HepG2 (cell line): ENCODE measurements at regions not wholly inside any gene's neighbourhood (a gene's known extent, or its start where the extent isn't known, plus 50 kb on each side); places are given as distances from the start of the nearest gene placed in this dataset.

Experiments
- ATAC-seq: fragments of 200-7000 bp; cut with Tn5 transposase; 3 replicates; pipeline ENCODE4 v1.9.1; 2020; ENCODE audit warnings: mild to moderate bottlenecking, moderate library complexity
- BruUV-seq: library from RNA; stranded (reverse); fragments of 400-500 nt; replicated peaks from 2 replicates; lab custom pipeline; 2021; lab: Mats Ljungman, UMichigan
- CTCF ChIA-PET: fragments of 300-600 bp; formaldehyde crosslinking; extraction: SDS; loops from one replicate; lab custom pipeline; 2021; ENCODE audit warnings: low total read pairs, inconsistent platforms, low intra/inter-chr PET ratio; lab: Yijun Ruan, JAX
- POLR2A ChIA-PET: fragments of 350-600 bp; sonication (Branson Sonifier 250); formaldehyde crosslinking; loops from one replicate; lab custom pipeline; 2020; ENCODE audit warnings: antibody characterized with exemption, inconsistent platforms; lab: Yijun Ruan, JAX
- DNase-seq: peaks from one replicate; pipeline ENCODE4 v3.0.0-alpha.2; 2015; ENCODE audit warnings: low spot score
- FAIRE-seq: peaks from 3 replicates; lab custom pipeline; 2011; peaks lifted over from hg19 to GRCh38; lab: Jason Lieb, UNC
- H2AFZ ChIP-seq: one replicate; pipeline ENCODE4 v1.6.1; 2011; ENCODE audit warnings: low read length, inconsistent platforms
- H3K27ac ChIP-seq: fragments of 300-600 bp; 3 replicates; pipeline ENCODE4 v1.8.0; 2011; ENCODE audit warnings: mixed run types, mild to moderate bottlenecking, mixed read lengths, low read length, inconsistent platforms; ENCODE audit not compliant: insufficient read depth; ENCODE audit errors: extremely low read length
- H3K27me3 ChIP-seq, 2 experiments: fragments of 200-600 bp in 1 of 2; 2 replicates in 1 of 2; 3 replicates in 1 of 2; pipeline versions ENCODE4 v1.6.0 to v1.8.0; 2011; ENCODE audit warnings: low read length in 2 of 2, mild to moderate bottlenecking in 2 of 2, moderate library complexity in 2 of 2, inconsistent platforms in 1 of 2; ENCODE audit not compliant: insufficient read depth in 2 of 2, control insufficient read depth in 1 of 2
- H3K36me3 ChIP-seq, 2 experiments: fragments of 200-600 bp in 1 of 2; replicated peaks in 1 of 2; 2 replicates in 1 of 2; 3 replicates in 1 of 2; pipeline versions ENCODE4 v1.5.1 to v1.8.0; 2011; ENCODE audit warnings: low read length in 2 of 2, inconsistent platforms in 1 of 2; ENCODE audit not compliant: insufficient read depth in 2 of 2, control insufficient read depth in 1 of 2
- H3K4me1 ChIP-seq: 2 replicates; pipeline ENCODE4 v1.5.1; 2012; ENCODE audit warnings: low read length, inconsistent platforms; ENCODE audit not compliant: insufficient read depth
- H3K4me2 ChIP-seq: 2 replicates; pipeline ENCODE4 v1.6.0; 2011; ENCODE audit warnings: low read depth, low read length, inconsistent platforms
- H3K4me3 ChIP-seq, 3 experiments: fragments of 200-600 bp in 1 of 3; sonication (generic), shearing (Covaris generic) in 1 of 3; replicated peaks in 1 of 3; 2 replicates each; pipeline ENCODE4 v1.5.1; 2011 to 2016; ENCODE audit warnings: low read length in 3 of 3, inconsistent platforms in 2 of 3, low read depth in 2 of 3, mild to moderate bottlenecking in 2 of 3, control low read depth in 1 of 3, mixed read lengths in 1 of 3; ENCODE audit not compliant: insufficient read depth in 1 of 3
- H3K79me2 ChIP-seq: one replicate; pipeline ENCODE4 v1.6.1; 2011; ENCODE audit warnings: low read length, inconsistent platforms; ENCODE audit not compliant: insufficient read depth
- H3K9ac ChIP-seq: 2 replicates; pipeline ENCODE4 v1.6.0; 2011; ENCODE audit warnings: mild to moderate bottlenecking, low read depth, low read length, inconsistent platforms; ENCODE audit not compliant: insufficient read depth
- H3K9me3 ChIP-seq: 2 replicates; pipeline ENCODE4 v1.5.1; 2012; ENCODE audit warnings: mild to moderate bottlenecking, low read length
- H4K20me1 ChIP-seq: 2 replicates; pipeline ENCODE4 v1.6.0; 2011; ENCODE audit warnings: inconsistent platforms, mild to moderate bottlenecking, low read length, moderate library complexity; ENCODE audit not compliant: insufficient read depth
- CBFB ChIP-seq: sonication (generic); formaldehyde crosslinking; IDR thresholded peaks from 2 replicates; pipeline ENCODE4 v1.4.0; 2020; ENCODE audit warnings: missing genetic modification reagents
- ELK4 ChIP-seq: sonication (generic); formaldehyde crosslinking; IDR thresholded peaks from 2 replicates; pipeline ENCODE4 v1.9.0; 2021; ENCODE audit warnings: missing genetic modification reagents, borderline replicate concordance
- GABPA ChIP-seq, 2 experiments: IDR thresholded peaks; 2 replicates each; pipeline ENCODE4 v1.6.1; 2011 to 2016; ENCODE audit warnings: low read depth in 2 of 2, low read length in 1 of 2, missing biosample characterization in 1 of 2, missing genetic modification characterization in 1 of 2
- NCOR1 ChIP-seq: fragments of 200-600 bp; sonication (generic); IDR thresholded peaks from 2 replicates; pipeline ENCODE4 v1.7.0; 2017; ENCODE audit warnings: antibody characterized with exemption, low read length, borderline replicate concordance
- PAWR ChIP-seq: sonication (generic); formaldehyde crosslinking; IDR thresholded peaks from 2 replicates; pipeline ENCODE4 v1.4.0; 2020; ENCODE audit warnings: missing genetic modification reagents, mild to moderate bottlenecking, borderline replicate concordance
- RBM39 ChIP-seq: fragments of 200-400 bp; formaldehyde crosslinking; IDR thresholded peaks from one replicate; pipeline ENCODE4 v1.6.1; 2018; ENCODE audit warnings: antibody characterized with exemption, mild to moderate bottlenecking, low read depth, low read length; ENCODE audit not compliant: poor library complexity, severe bottlenecking
- ZNF512B ChIP-seq: sonication (generic); formaldehyde crosslinking; IDR thresholded peaks from 2 replicates; pipeline ENCODE4 v1.5.1; 2020; ENCODE audit warnings: missing genetic modification reagents, mild to moderate bottlenecking, borderline replicate concordance
- WGBS: methylation state at CpG from one replicate; pipeline ENCODE4 v1.1.6; 2017; ENCODE audit warnings: low lambda C conversion rate; 5-methylcytosine and 5-hydroxymethylcytosine counted together
- in situ Hi-C: cut with HindIII; loops from 2 replicates; pipeline ENCODE4 v1.10.0; 2017; ENCODE audit warnings: low pct_unique_long_range_greater_than_20kb; ENCODE audit not compliant: extremely low pct_ligation_motif_present
- intact Hi-C: fragments of 100-400 bp; cut with micrococcal nuclease; formaldehyde crosslinking; loops from one replicate; pipeline ENCODE4 v1.10.0; 2022; ENCODE audit not compliant: unreplicated experiment

DNA sequence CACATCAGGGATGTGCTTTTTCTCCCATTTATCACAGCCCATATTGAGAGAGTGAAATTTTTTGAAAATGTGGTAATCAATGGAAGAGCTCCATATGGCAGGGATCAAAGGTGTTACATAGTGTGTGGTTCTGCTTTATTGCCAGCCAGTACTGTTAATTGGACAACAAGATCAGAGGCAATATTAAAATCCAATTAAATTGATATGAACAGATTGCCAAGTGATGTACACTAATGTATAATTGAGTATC is 338.9 kb downstream of the BCL11A start (continued):
- TF ChIP-seq ZNF512B (CRISPR knock-in tag) (no peak), CBFB (CRISPR knock-in tag) (no peak), PAWR (CRISPR knock-in tag) (no peak)

DNA sequence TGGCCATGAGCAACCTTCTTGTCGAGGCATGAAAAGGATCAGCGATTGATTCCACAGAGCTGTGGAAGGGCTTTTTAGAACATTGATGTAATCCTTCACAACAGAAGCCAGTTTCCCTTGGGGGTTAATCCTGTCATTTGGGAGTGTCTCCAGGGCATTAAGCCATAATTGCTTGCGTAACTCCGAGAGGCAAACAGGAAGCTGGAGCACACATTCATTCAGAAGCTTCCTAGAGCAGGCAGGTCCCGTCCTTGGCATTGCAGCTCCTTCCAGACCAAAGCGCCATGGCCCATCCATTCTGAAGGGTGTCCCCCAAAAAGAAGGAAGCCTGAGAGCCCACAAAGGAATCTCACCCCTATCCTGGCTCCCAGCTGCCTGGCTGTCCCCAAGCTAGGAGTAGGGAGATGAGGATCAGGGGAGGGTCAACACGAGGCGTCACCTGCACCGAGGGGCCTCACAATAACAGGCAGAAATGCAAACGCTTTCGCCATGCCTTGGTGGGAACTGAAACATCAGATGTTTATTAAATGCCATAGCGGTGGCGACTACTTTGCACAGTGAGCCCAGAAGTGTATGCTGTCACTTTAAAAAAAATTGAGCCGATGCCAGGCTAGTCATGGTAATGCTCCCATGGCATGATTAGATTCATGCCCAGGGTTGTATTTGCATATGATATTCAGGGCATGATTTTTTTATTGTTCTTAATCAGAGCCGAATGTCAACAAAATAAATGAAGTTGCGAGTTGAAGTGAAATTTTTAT is 339.4 kb downstream of the BCL11A start:
- ChIA-PET POLR2A (no interaction called here), CTCF (no interaction called here)
- Histone ChIP-seq H3K9me3 (no peaks in the 10 kb centered on the region), H3K36me3 (no peaks in the 10 kb centered on the region), H3K79me2 (no peaks in the 10 kb centered on the region), H3K27ac (no peak overlapping the region), H3K4me2 (no peak overlapping the region), H4K20me1 (no peaks in the 10 kb centered on the region), H3K9ac (no peak overlapping the region), H3K4me1 (no peaks in the 10 kb centered on the region), H3K4me3 (no peak overlapping the region), H2AFZ (no peak overlapping the region), H3K27me3 (no peaks in the 10 kb centered on the region)
- in situ Hi-C loops (no loop called here), intact Hi-C loops (no loop called here)
- no peak for FAIRE-seq
- WGBS = 42% methylated on average over 15 of the region's 16 CpGs
- BruUV-seq = no TSS peak
- no peak for DNase-seq
- no peak for ATAC-seq
- TF ChIP-seq CBFB (CRISPR knock-in tag) (no peak), RBM39 (no peak), NCOR1 (no peak), ELK4 (CRISPR knock-in tag) (no peak), GABPA (IDR thresholded peaks at IDR 0.05; ENCODE audit: low read depth, low read length) (0 out of 2 replicates have a peak, but pooled peaks have one; percentile 10), GABPA (CRISPR knock-in tag; IDR thresholded peaks at IDR 0.05; ENCODE audit: low read depth) (no peak)
